ENCODE measurements at regions not wholly inside any gene's neighbourhood (a gene's known extent, or its start where the extent isn't known, plus 50 kb on each side); places are given as distances from the start of the nearest gene placed in this dataset.
"Not testable (repeated sequence)": the region's sequence is repeated elsewhere in the genome, so short reads cannot be mapped to it uniquely, and the experiment has no call there.

DNA sequence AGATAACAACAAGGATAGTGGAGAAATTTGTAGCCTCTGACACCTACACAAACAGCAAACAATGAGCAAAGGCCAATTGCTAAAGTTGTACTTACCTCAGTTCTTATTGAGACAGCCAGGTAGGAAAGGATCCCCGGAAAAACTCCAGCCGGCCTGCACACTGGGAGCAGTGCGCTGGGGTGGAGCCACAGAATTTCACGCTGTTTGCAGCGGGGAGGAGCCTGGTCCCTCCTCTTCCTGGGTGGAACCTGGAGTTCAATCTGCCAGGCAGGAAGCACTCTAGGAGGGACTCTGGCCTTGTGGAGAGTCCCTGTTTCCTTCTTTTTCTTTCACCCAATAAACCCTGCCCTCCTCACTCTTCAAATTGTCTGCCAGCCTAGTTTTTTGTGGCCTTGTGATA, 382.6 kb upstream of the TGIF2LX start:
- H3K9me3 ChIP-seq; H3K27me3 ChIP-seq; H3K4me1 ChIP-seq; H3K36me3 ChIP-seq; DNase-seq; H3K4me3 ChIP-seq; H3K27ac ChIP-seq; intact Hi-C loops (cut with DNase I; ENCODE audit: low total_unique reads): not testable (repeated sequence)

DNA sequence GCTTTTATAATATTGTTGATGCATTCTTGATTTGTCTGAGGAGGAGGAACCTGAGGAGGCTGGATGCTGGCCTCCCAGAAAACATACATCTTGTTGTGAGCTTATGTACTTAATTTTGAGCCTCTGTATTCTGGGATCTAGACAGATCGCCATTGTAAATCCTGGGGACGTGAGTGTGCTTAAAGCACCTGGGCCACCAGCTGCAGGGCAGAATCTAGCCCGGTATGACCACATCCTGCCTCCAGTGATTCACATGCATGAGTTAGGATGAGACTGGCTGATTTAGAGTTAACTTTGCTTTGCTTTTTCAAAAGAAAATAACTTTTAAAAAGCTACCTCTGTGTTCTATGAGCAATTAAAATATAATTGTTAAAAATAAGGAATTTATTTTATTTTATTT, 364.6 kb upstream of the TGIF2LX start:
- DNase-seq; H3K4me1 ChIP-seq; H3K27me3 ChIP-seq; H3K9me3 ChIP-seq; intact Hi-C loops (cut with DNase I; ENCODE audit: low total_unique reads); H3K36me3 ChIP-seq; H3K4me3 ChIP-seq; H3K27ac ChIP-seq: not testable (repeated sequence)

GRCh38 chrX:89562079-89562478, 359.6 kb upstream of the TGIF2LX start:
- intact Hi-C loops (cut with DNase I; ENCODE audit: low total_unique reads); H3K36me3 ChIP-seq; H3K4me3 ChIP-seq; H3K9me3 ChIP-seq; H3K27ac ChIP-seq; H3K27me3 ChIP-seq; H3K4me1 ChIP-seq; DNase-seq: not testable (repeated sequence)

GRCh38 chrX:89563107-89563506, 358.6 kb upstream of the TGIF2LX start:
- H3K4me1 ChIP-seq; H3K27me3 ChIP-seq; H3K9me3 ChIP-seq; H3K4me3 ChIP-seq; DNase-seq; intact Hi-C loops (cut with DNase I; ENCODE audit: low total_unique reads); H3K36me3 ChIP-seq; H3K27ac ChIP-seq: not testable (repeated sequence)

- DNase-seq; intact Hi-C loops (cut with DNase I; ENCODE audit: low total_unique reads); H3K4me3 ChIP-seq; H3K9me3 ChIP-seq; H3K27ac ChIP-seq; H3K36me3 ChIP-seq; H3K4me1 ChIP-seq; H3K27me3 ChIP-seq: not testable (repeated sequence)
These were observed 353.9 kb upstream of the TGIF2LX start for GRCh38 chrX:89567787-89568186.

DNA sequence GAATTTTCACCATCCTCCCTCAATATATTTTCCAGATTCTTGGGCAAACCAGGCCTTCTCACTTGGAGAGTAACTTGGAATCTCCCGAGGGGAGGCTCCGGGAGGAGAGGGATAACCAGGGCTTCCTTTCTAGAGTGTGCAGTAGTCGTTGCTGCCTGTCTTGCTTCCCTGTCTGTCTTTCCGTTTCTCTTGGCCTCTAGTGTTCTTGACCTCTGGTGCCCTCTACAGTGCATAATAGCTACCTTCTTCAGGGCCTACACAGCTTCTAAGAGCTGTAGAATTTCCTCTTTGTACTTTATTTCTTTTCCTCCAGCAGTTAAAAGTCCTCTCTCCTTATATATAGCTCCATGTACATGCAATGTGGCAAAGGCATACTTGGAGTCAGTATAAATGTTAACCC, 339.8 kb upstream of the TGIF2LX start:
- DNase-seq; H3K9me3 ChIP-seq; H3K36me3 ChIP-seq; H3K4me1 ChIP-seq; intact Hi-C loops (cut with DNase I; ENCODE audit: low total_unique reads); H3K27ac ChIP-seq; H3K4me3 ChIP-seq; H3K27me3 ChIP-seq: not testable (repeated sequence)

- DNase-seq; H3K4me3 ChIP-seq; H3K27ac ChIP-seq; H3K9me3 ChIP-seq; H3K36me3 ChIP-seq; H3K27me3 ChIP-seq; intact Hi-C loops (cut with DNase I; ENCODE audit: low total_unique reads); H3K4me1 ChIP-seq: not testable (repeated sequence)
These were observed 289.9 kb upstream of the TGIF2LX start for GRCh38 chrX:89631858-89632257.

- H3K4me1 ChIP-seq; H3K27me3 ChIP-seq; H3K27ac ChIP-seq; DNase-seq; intact Hi-C loops (cut with DNase I; ENCODE audit: low total_unique reads); H3K9me3 ChIP-seq; H3K4me3 ChIP-seq; H3K36me3 ChIP-seq: not testable (repeated sequence)
These were observed 285.8 kb upstream of the TGIF2LX start for GRCh38 chrX:89635887-89636286.

DNA sequence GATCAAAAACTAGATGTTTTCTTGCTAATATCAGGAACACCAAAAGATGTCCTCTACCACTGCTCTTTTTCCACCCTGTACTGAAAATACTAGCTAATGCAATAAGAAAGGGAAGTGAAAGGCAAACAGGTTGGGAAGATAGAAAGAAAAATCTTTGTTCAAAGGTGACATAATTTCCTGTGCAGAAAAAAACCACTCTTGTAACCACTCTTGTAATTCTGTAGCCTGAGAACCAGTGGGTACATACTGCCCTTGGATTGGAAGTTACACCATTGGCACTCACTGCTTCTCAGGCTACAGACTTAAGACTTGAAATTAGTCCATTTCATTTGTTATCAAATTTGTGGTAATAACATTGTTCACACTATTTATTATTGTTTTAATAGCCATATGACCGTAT, 263.0 kb upstream of the TGIF2LX start:
- H3K27me3 ChIP-seq; intact Hi-C loops (cut with DNase I; ENCODE audit: low total_unique reads); H3K36me3 ChIP-seq; H3K4me1 ChIP-seq; H3K9me3 ChIP-seq; DNase-seq; H3K4me3 ChIP-seq; H3K27ac ChIP-seq: not testable (repeated sequence)

DNA sequence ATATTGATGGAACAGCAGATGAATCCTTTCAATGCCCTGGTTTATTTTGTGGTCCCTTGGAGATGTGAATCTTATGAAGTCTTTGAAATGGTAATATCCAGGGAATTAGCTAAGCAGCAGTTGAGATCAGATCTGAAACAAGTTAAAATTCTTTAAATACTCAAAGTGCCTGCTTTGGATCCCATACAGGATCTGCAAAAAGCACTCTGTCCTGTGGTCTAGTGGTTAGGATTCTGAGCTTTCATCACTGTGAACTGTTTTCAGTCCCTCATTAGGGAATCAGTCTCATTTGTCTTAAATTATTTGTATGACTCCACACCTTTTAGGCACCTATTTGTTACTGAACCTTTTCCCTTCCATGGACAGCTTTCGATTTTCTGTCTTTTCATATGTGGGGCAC, 215.2 kb upstream of the TGIF2LX start:
- H3K36me3 ChIP-seq; intact Hi-C loops (cut with DNase I; ENCODE audit: low total_unique reads); H3K27me3 ChIP-seq; DNase-seq; H3K27ac ChIP-seq; H3K9me3 ChIP-seq; H3K4me3 ChIP-seq; H3K4me1 ChIP-seq: not testable (repeated sequence)

- intact Hi-C loops (cut with DNase I; ENCODE audit: low total_unique reads); H3K4me1 ChIP-seq: not testable (repeated sequence)
These were observed 214.3 kb upstream of the TGIF2LX start for GRCh38 chrX:89707363-89707927.

DNA sequence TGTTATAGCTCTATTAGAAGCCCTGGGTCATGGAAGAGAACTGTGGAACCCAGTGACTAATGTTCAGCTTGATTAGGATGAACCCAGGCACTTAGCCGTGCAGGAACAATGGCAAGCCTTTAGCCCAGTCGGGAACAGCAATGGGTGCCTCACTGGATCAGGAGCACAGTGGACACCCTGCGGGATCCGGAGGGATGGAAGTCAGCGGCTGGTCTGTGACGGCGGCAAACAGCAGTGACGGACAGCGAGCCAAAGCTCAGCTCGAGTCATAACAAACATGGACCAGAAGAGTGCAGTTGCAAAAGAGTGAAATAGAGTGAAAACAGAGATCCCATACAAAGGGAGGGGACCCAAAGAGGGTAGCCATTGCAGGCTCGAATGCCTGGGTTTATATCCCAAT, 187.3 kb upstream of the TGIF2LX start:
- DNase-seq; H3K4me3 ChIP-seq; H3K4me1 ChIP-seq; H3K27ac ChIP-seq; H3K36me3 ChIP-seq; H3K27me3 ChIP-seq; intact Hi-C loops (cut with DNase I; ENCODE audit: low total_unique reads); H3K9me3 ChIP-seq: not testable (repeated sequence)

More at GRCh38 chrX:89707363-89707927, 214.3 kb upstream of the TGIF2LX start:
- not testable (repeated sequence) for H3K9me3 ChIP-seq, DNase-seq, H3K36me3 ChIP-seq, H3K4me3 ChIP-seq, H3K27me3 ChIP-seq, H3K27ac ChIP-seq

DNA sequence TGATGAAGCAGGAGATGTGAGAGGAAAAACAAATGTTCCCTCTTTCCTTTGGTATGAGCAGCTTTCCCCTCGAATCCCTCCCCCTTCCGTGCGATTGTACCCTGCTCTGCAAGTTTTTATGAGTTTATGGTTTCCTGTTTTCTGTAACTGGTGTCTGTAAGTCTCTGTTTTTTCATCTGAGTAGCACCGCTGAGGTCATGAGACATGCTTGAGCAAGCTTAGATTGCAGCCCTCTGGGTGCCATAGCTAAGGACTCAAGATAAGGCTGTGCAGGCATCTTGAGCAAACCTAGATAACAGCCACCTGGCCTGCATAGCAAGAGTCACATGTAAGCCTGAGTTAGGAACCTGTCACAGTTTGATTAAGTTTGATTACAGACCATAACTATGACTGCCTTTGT, 165.2 kb upstream of the TGIF2LX start:
- DNase-seq; H3K4me3 ChIP-seq; H3K36me3 ChIP-seq; intact Hi-C loops (cut with DNase I; ENCODE audit: low total_unique reads); H3K4me1 ChIP-seq; H3K9me3 ChIP-seq; H3K27ac ChIP-seq; H3K27me3 ChIP-seq: not testable (repeated sequence)
